Osteocyte (in vitro differentiated cells): ENCODE measurements at regions not wholly inside any gene's neighbourhood (a gene's known extent, or its start where the extent isn't known, plus 50 kb on each side); places are given as distances from the start of the nearest gene placed in this dataset.

Source experiments
- DNase-seq: peaks from one replicate; pipeline ENCODE4 v3.0.0; 2021; ENCODE audit warnings: mixed read lengths; ENCODE audit not compliant: unreplicated experiment; ENCODE audit errors: extremely low spot score
- H3K27ac Mint-ChIP-seq: one replicate; pipeline ENCODE4 v1.8.0; 2021; ENCODE audit warnings: mild to moderate bottlenecking, mixed read lengths; ENCODE audit not compliant: unreplicated experiment
- H3K27me3 Mint-ChIP-seq: one replicate; pipeline ENCODE4 v1.8.0; 2021; ENCODE audit warnings: mixed read lengths; ENCODE audit not compliant: unreplicated experiment
- H3K36me3 Mint-ChIP-seq: one replicate; pipeline ENCODE4 v1.8.0; 2021; ENCODE audit warnings: mixed read lengths; ENCODE audit not compliant: unreplicated experiment
- H3K4me1 Mint-ChIP-seq: one replicate; pipeline ENCODE4 v1.8.0; 2021; ENCODE audit warnings: mixed read lengths; ENCODE audit not compliant: unreplicated experiment
- H3K4me3 Mint-ChIP-seq: one replicate; pipeline ENCODE4 v1.8.0; 2021; ENCODE audit warnings: mild to moderate bottlenecking, moderate library complexity, mixed read lengths; ENCODE audit not compliant: unreplicated experiment
- H3K9me3 Mint-ChIP-seq: one replicate; pipeline ENCODE4 v1.8.0; 2021; ENCODE audit warnings: mixed read lengths; ENCODE audit not compliant: unreplicated experiment
- TF ChIP-seq, protein P1 (sequence below): fragments of 200-600 bp; sonication (generic); IDR thresholded peaks from 2 replicates; pipeline ENCODE4 v1.5.0; 2021; ENCODE audit warnings: antibody characterized with exemption, mild to moderate bottlenecking, moderate library complexity

DNA sequence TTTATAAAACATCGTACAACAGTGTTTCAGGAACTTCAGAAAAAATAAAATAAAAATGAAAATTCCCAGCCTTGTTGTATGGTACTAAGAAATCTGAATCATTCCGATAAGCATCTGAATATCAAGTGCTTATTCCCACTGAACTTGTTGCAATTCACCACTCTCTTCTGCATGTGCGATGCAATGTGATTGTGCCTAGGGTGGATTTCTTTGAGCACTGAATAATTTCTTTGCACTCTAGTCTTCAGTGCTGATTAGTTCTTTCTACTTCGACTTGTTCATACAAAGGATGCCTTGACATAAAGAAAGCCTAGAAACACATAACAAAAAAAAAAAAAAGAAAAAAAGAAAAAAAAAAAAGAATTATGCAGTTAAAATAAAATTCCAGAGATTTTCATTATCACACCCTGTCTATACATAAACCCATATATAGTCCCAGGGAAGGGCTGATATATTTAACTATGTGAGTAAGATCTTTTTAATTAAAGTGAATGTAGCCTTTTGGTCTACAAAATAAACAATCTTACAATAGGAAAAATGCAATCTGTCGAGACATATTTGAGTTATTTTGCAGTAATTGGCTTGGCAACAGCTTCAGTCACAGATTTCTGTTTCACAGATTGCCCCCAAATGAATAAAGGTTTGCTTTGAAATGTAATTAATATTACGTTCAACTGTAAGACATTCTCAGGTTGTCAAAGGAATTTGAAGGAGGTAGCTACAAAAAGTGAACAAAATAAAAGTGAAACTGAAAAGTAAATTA, 1118.9 kb upstream of the CELF2 start:
- H3K36me3 Mint-ChIP-seq, result no peaks in the 10 kb centered on the region
- no peak overlapping the region for H3K27ac Mint-ChIP-seq
- TF ChIP-seq, protein P1, sequence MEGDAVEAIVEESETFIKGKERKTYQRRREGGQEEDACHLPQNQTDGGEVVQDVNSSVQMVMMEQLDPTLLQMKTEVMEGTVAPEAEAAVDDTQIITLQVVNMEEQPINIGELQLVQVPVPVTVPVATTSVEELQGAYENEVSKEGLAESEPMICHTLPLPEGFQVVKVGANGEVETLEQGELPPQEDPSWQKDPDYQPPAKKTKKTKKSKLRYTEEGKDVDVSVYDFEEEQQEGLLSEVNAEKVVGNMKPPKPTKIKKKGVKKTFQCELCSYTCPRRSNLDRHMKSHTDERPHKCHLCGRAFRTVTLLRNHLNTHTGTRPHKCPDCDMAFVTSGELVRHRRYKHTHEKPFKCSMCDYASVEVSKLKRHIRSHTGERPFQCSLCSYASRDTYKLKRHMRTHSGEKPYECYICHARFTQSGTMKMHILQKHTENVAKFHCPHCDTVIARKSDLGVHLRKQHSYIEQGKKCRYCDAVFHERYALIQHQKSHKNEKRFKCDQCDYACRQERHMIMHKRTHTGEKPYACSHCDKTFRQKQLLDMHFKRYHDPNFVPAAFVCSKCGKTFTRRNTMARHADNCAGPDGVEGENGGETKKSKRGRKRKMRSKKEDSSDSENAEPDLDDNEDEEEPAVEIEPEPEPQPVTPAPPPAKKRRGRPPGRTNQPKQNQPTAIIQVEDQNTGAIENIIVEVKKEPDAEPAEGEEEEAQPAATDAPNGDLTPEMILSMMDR, result no peak
- DNase-seq, result no peak
- H3K9me3 Mint-ChIP-seq, result peaks cover 6% of the 10 kb centered on the region
- H3K4me3 Mint-ChIP-seq, result no peak overlapping the region
- H3K4me1 Mint-ChIP-seq, result no peaks in the 10 kb centered on the region
- H3K27me3 Mint-ChIP-seq, result no peaks in the 10 kb centered on the region

DNA sequence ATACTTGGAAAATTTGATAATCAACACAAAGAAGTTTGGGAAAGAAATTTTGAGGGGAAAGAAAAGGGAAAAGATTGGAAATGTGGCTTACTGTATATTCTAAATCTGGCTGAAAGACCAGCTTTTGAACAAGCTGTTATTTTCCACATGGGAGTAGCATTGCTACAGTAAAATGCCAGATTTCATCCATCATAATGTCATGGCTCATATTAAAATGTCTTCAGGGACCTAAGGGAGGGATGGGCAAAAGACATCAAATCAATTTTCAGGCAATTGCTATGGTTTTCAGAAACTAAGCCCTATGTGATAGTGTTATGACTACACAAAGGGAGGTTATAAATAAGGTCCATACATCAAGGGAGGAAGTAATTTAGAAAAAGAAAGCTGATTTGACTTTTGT, 1116.9 kb upstream of the CELF2 start:
- no peaks in the 10 kb centered on the region for H3K4me1 Mint-ChIP-seq
- peaks cover 4% of the 10 kb centered on the region for H3K9me3 Mint-ChIP-seq
- no peaks in the 10 kb centered on the region for H3K27me3 Mint-ChIP-seq

DNA sequence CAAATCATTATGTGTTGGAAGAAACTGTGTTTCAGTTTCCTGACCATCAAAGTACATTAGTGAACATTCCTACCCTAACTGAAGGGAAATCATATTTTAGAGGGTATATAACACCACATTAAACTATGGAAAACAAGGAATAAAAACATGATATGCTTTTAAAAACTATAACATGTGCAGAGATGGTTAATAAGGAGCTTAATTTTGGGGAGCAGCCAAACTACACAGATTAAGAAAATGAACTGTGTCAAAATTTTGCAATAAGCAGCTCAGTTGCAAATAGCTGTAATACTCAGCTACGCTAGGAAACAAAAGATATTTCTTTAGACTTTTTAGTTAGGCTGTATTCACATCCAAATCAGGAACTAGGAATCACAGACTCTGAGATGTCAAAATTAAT, 1115.7 kb upstream of the CELF2 start:
- no peaks in the 10 kb centered on the region for H3K36me3 Mint-ChIP-seq
- TF ChIP-seq, protein P1, result no peak
- H3K4me1 Mint-ChIP-seq, result no peaks in the 10 kb centered on the region
- H3K4me3 Mint-ChIP-seq, result no peak overlapping the region
- H3K27ac Mint-ChIP-seq, result no peak overlapping the region
- DNase-seq, result no peak
- H3K27me3 Mint-ChIP-seq, result no peaks in the 10 kb centered on the region
- H3K9me3 Mint-ChIP-seq, result peaks cover 7% of the 10 kb centered on the region

More for the DNA sequence above, 1116.9 kb upstream of the CELF2 start:
- Mint-ChIP-seq H3K27ac (no peak overlapping the region), H3K36me3 (no peaks in the 10 kb centered on the region), H3K4me3 (no peak overlapping the region)
- no peak for DNase-seq
- TF ChIP-seq, protein P1, result no peak

DNA sequence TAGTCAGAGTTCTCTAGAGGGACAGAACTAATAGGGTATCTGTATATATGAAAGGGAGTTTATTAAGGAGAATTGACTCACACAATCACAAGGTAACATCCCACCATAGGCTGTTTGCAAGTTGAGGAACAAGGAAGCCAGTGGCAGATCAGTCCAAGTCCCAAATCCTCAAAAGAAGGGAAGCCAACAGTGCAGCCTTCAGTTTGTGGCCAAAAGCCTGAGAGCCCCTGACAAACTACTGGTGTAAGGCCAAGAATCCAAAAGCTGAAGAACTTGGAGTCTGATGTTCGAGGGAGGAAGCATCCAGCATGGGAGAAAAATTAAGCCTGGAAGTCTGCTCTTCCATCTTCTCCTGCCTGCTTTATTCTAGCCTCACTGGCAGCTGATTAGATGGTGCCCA, 1107.2 kb upstream of the CELF2 start:
- peaks cover 19% of the 10 kb centered on the region for H3K9me3 Mint-ChIP-seq
- H3K36me3 Mint-ChIP-seq, result no peaks in the 10 kb centered on the region
- no peak overlapping the region for H3K27ac Mint-ChIP-seq
- H3K4me1 Mint-ChIP-seq, result no peaks in the 10 kb centered on the region
- DNase-seq, result no peak
- no peaks in the 10 kb centered on the region for H3K27me3 Mint-ChIP-seq
- TF ChIP-seq, protein P1, result no peak
- no peak overlapping the region for H3K4me3 Mint-ChIP-seq

DNA sequence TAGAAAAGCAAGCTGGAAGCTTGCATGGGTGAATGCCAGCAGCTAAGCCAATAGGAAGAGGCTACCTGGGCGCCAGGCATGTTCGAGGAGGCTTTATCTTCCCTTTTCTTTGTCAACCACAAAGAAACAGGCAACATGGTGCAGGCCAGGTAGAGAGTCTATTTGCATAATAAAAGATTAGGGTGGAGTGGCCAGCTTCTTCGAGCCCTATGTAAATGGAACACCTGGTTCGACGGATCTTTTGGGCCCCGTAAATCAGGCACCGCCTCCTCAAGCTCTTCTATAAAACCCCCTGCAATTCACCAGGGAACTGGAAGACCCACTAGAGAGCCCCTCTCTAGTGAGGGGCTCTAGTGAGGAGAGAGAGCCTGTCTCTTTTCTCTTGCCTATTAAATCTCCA, 1106.2 kb upstream of the CELF2 start:
- Mint-ChIP-seq H3K27me3 (no peaks in the 10 kb centered on the region), H3K36me3 (no peaks in the 10 kb centered on the region), H3K27ac (no peak overlapping the region), H3K4me1 (no peaks in the 10 kb centered on the region), H3K4me3 (no peak overlapping the region), H3K9me3 (peaks cover 16% of the 10 kb centered on the region)
- DNase-seq, result no peak
- TF ChIP-seq, protein P1, result no peak
